Natural killer cell (primary cell): ENCODE measurements at regions not wholly inside any gene's neighbourhood (a gene's known extent, or its start where the extent isn't known, plus 50 kb on each side); places are given as distances from the start of the nearest gene placed in this dataset.

Experiments used
- ATAC-seq, 3 donors: fragments of 150-1000 bp in 2 of 3; fragments of 200-7000 bp in 1 of 3; cut with Tn5 transposase; 1 replicate in 1 of 3; 2 replicates in 2 of 3; pipeline ENCODE4 v1.10.0; 2021; ENCODE audit warnings: mild to moderate bottlenecking in 2 of 3, moderate library complexity in 2 of 3
- DNase-seq, 2 donors: peaks; one replicate each; pipeline versions ENCODE4 v3.0.0 to v3.0.0-alpha.2; 2013 to 2021; ENCODE audit warnings: mixed read lengths in 1 of 2
- H3K27ac ChIP-seq: one replicate; pipeline ENCODE4 v1.5.1; 2013; ENCODE audit warnings: mild to moderate bottlenecking, low read length
- H3K27me3 ChIP-seq: one replicate; pipeline ENCODE4 v1.6.1; 2013; ENCODE audit warnings: low read length; ENCODE audit not compliant: control insufficient read depth, insufficient read depth
- H3K36me3 ChIP-seq: one replicate; pipeline ENCODE4 v1.6.1; 2013; ENCODE audit warnings: low read length; ENCODE audit not compliant: control insufficient read depth, insufficient read depth
- H3K4me1 ChIP-seq: one replicate; pipeline ENCODE4 v1.6.1; 2013; ENCODE audit warnings: low read length; ENCODE audit not compliant: control insufficient read depth, insufficient read depth
- H3K4me3 ChIP-seq: one replicate; pipeline ENCODE4 v1.5.1; 2013; ENCODE audit warnings: low read length
- H3K9me3 ChIP-seq: one replicate; pipeline ENCODE4 v1.6.1; 2013; ENCODE audit warnings: low read length; ENCODE audit not compliant: control insufficient read depth, insufficient read depth
- H3K27ac Mint-ChIP-seq, 2 donors: one replicate each; pipeline ENCODE4 v1.8.0; 2022; ENCODE audit warnings: mild to moderate bottlenecking in 2 of 2, mixed read lengths in 2 of 2, moderate library complexity in 1 of 2
- H3K27me3 Mint-ChIP-seq, 2 donors: one replicate each; pipeline ENCODE4 v1.8.0; 2022; ENCODE audit warnings: low read depth in 2 of 2, mixed read lengths in 2 of 2
- H3K36me3 Mint-ChIP-seq: one replicate; pipeline ENCODE4 v1.8.0; 2022; ENCODE audit warnings: mixed read lengths
- H3K4me1 Mint-ChIP-seq, 2 donors: one replicate each; pipeline ENCODE4 v1.8.0; 2022; ENCODE audit warnings: mixed read lengths in 2 of 2
- H3K4me3 Mint-ChIP-seq: one replicate; pipeline ENCODE4 v1.8.0; 2022; ENCODE audit warnings: mild to moderate bottlenecking, moderate library complexity, mixed read lengths
- H3K9me3 Mint-ChIP-seq, 2 donors: one replicate each; pipeline ENCODE4 v1.8.0; 2022; ENCODE audit warnings: mixed read lengths in 2 of 2
- WGBS: methylation state at CpG from one replicate; pipeline ENCODE4 v1.1.7; 2013; ENCODE audit warnings: missing lambda C conversion rate; ENCODE audit not compliant: insufficient coverage; 5-methylcytosine and 5-hydroxymethylcytosine counted together
- intact Hi-C: fragments of 100-400 bp; cut with micrococcal nuclease; formaldehyde crosslinking; loops from one replicate; pipeline ENCODE4 v1.14.2; 2022
- TF ChIP-seq, protein P1 (sequence below): fragments of 200-600 bp; IDR thresholded peaks from one replicate; pipeline ENCODE4 v1.8.0; 2022; ENCODE audit warnings: antibody characterized with exemption

DNA sequence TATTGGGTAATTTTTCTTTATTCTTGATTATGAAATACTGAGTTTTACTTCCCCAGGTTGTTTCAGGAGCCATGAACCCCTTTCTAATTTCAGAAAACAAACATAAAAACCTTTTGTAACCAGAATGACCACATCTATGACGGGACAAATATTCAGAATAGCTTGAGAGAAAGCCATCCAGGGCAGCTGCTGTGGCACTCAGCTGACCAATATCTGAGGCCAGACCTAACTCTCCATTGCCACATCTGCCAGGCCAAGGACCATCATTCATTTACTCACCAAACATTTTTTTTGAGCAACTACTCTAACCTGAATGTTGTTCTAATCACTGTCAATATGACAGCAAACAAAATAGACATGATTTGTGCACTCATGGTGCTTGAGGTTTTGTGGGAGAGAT lies 608.3 kb upstream of the PKN2 start:
- no peak overlapping the region for H3K27ac ChIP-seq
- Mint-ChIP-seq H3K4me1 (no peaks in the 10 kb centered on the region), H3K27ac (no peak overlapping the region), H3K36me3 (no peaks in the 10 kb centered on the region), H3K4me3 (no peak overlapping the region), H3K27me3 (peaks cover 0 to 5% of the 10 kb centered on the region in 2 donors), H3K9me3 (peaks cover 0 to 4% of the 10 kb centered on the region in 2 donors)
- no peaks in the 10 kb centered on the region for H3K36me3 ChIP-seq
- H3K4me3 ChIP-seq: no peak overlapping the region
- WGBS: 68% methylated on average over 1 of the region's 1 CpG
- TF ChIP-seq, protein P1, sequence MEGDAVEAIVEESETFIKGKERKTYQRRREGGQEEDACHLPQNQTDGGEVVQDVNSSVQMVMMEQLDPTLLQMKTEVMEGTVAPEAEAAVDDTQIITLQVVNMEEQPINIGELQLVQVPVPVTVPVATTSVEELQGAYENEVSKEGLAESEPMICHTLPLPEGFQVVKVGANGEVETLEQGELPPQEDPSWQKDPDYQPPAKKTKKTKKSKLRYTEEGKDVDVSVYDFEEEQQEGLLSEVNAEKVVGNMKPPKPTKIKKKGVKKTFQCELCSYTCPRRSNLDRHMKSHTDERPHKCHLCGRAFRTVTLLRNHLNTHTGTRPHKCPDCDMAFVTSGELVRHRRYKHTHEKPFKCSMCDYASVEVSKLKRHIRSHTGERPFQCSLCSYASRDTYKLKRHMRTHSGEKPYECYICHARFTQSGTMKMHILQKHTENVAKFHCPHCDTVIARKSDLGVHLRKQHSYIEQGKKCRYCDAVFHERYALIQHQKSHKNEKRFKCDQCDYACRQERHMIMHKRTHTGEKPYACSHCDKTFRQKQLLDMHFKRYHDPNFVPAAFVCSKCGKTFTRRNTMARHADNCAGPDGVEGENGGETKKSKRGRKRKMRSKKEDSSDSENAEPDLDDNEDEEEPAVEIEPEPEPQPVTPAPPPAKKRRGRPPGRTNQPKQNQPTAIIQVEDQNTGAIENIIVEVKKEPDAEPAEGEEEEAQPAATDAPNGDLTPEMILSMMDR: no peak
- no peak for ATAC-seq
- intact Hi-C loops: no loop called here
- H3K27me3 ChIP-seq: no peaks in the 10 kb centered on the region
- no peaks in the 10 kb centered on the region for H3K9me3 ChIP-seq
- H3K4me1 ChIP-seq: no peaks in the 10 kb centered on the region
- no peak for DNase-seq

DNA sequence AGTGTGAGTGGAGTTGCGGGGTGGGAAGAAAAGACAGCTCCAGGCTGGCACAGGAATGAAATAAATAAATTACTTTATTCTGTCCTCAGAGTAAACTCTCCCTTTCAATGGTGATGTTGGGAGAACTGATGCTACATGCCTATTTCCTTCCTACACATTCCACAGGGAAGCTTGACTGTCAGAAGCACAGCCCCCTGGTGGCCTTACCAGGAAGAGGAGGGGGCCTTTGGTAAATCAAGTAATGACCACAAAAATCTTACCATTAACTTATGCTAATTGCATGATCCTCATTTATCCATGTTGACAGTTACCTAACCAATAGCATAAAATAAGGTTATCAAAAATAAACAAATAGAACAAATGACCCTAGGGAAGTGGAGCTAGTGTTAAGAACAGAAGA lies 605.0 kb upstream of the PKN2 start:
- intact Hi-C loops: no loop called here
- no peak overlapping the region for H3K4me3 Mint-ChIP-seq
- no peaks in the 10 kb centered on the region for H3K9me3 ChIP-seq
- H3K27me3 Mint-ChIP-seq: peaks cover 0 to 3% of the 10 kb centered on the region in 2 donors
- no peaks in the 10 kb centered on the region for H3K36me3 Mint-ChIP-seq
- peaks cover 0 to 7% of the 10 kb centered on the region in 2 donors for H3K9me3 Mint-ChIP-seq
- no peaks in the 10 kb centered on the region for H3K4me1 Mint-ChIP-seq
- DNase-seq: no peak
- no peak overlapping the region for H3K27ac Mint-ChIP-seq
- TF ChIP-seq, protein P1: no peak
- no peaks in the 10 kb centered on the region for H3K27me3 ChIP-seq
- no peaks in the 10 kb centered on the region for H3K4me1 ChIP-seq
- H3K36me3 ChIP-seq: no peaks in the 10 kb centered on the region
- no peak for ATAC-seq
- H3K4me3 ChIP-seq: no peak overlapping the region
- no CpG with 5 or more reads among the region's 1 CpG for WGBS
- no peak overlapping the region for H3K27ac ChIP-seq

DNA sequence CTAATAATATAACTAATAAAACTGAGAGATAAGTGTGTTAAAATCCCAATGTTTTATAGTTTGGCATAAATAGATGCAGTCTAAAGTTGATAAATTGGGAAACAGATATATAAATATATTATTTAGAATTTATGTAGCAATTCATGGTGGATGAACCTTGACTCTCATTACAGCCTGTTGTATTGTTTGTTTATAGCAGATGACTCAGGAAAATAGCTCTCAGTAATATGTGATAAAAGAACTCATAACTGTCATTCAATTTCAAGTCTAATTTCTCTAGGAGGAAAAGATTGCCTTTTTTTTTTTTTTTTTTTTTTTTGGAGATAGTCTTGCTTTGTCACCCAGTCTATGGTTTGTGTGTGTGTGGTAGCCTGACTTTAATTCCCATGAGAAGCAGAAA lies 603.2 kb upstream of the PKN2 start:
- H3K36me3 ChIP-seq: no peaks in the 10 kb centered on the region
- no peak overlapping the region for H3K27ac ChIP-seq
- no peak for ATAC-seq
- H3K27me3 Mint-ChIP-seq: peaks cover 0 to 3% of the 10 kb centered on the region in 2 donors
- H3K4me3 Mint-ChIP-seq: no peak overlapping the region
- peaks cover 8 to 9% of the 10 kb centered on the region in 2 donors for H3K9me3 Mint-ChIP-seq
- no peak for DNase-seq
- H3K4me3 ChIP-seq: no peak overlapping the region
- no peaks in the 10 kb centered on the region for H3K9me3 ChIP-seq
- no peaks in the 10 kb centered on the region for H3K4me1 Mint-ChIP-seq
- no peaks in the 10 kb centered on the region for H3K27me3 ChIP-seq
- peaks cover 9% of the 10 kb centered on the region for H3K36me3 Mint-ChIP-seq
- intact Hi-C loops: no loop called here
- no peak overlapping the region for H3K27ac Mint-ChIP-seq
- no peaks in the 10 kb centered on the region for H3K4me1 ChIP-seq
- TF ChIP-seq, protein P1: no peak

DNA sequence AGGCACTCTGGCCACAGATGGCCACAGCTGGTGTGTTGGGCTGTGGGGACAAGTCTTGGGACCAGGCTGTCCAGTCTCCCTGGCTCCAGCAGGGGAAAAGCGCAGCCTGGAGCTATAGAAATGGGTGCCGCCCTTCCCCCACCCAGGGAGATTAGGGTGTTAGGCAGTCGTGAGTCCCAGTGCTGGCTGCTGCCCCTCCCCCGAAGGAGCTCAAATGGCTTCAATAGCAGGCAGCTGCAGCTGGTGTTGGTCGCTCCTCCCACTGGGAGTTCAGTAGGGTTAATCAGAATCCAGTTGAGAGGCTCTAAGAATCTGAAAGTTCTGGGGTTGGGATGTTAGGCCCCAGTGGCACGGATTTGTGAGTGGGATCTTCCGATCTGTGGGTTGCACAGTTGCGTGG lies 595.6 kb upstream of the PKN2 start:
- WGBS: 91% methylated on average over 8 of the region's 8 CpGs
- no peak overlapping the region for H3K27ac Mint-ChIP-seq
- no peaks in the 10 kb centered on the region for H3K36me3 ChIP-seq
- H3K4me1 ChIP-seq: no peaks in the 10 kb centered on the region
- H3K27ac ChIP-seq: no peak overlapping the region
- no peaks in the 10 kb centered on the region for H3K4me1 Mint-ChIP-seq
- H3K36me3 Mint-ChIP-seq: peaks cover 9% of the 10 kb centered on the region
- DNase-seq (no peak), ATAC-seq (no peak)
- H3K4me3 Mint-ChIP-seq: no peak overlapping the region
- intact Hi-C loops: no loop called here
- peaks cover 10 to 11% of the 10 kb centered on the region in 2 donors for H3K9me3 Mint-ChIP-seq
- TF ChIP-seq, protein P1: no peak
- no peaks in the 10 kb centered on the region for H3K27me3 ChIP-seq
- H3K27me3 Mint-ChIP-seq: no peaks in the 10 kb centered on the region
- no peaks in the 10 kb centered on the region for H3K9me3 ChIP-seq
- H3K4me3 ChIP-seq: no peak overlapping the region
